ENCODE measurements at regions not wholly inside any gene's neighbourhood (a gene's known extent, or its start where the extent isn't known, plus 50 kb on each side); places are given as distances from the start of the nearest gene placed in this dataset.

DNA sequence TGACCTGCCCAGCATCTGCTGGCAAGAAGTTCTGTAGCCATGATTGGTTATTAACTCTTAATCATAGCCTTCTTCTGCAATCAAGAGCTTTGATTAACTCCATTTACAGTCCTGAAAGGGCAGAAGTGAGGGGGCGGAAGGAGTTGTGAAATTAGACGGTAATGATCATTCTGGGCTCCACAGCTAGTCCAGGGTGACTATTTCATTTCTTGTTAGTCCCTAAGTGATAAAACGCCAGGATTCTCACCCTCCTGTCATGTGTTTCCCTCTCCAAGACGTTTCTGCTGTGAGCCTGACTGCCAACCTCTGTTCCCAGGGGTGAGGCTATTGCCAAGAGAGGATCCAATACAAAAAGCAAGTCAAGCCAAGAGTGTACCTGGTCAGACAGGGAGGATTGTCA is 155.9 kb upstream of the IPO5 start:
- DNase-seq (ENCODE audit: low read depth) = no peak

DNA sequence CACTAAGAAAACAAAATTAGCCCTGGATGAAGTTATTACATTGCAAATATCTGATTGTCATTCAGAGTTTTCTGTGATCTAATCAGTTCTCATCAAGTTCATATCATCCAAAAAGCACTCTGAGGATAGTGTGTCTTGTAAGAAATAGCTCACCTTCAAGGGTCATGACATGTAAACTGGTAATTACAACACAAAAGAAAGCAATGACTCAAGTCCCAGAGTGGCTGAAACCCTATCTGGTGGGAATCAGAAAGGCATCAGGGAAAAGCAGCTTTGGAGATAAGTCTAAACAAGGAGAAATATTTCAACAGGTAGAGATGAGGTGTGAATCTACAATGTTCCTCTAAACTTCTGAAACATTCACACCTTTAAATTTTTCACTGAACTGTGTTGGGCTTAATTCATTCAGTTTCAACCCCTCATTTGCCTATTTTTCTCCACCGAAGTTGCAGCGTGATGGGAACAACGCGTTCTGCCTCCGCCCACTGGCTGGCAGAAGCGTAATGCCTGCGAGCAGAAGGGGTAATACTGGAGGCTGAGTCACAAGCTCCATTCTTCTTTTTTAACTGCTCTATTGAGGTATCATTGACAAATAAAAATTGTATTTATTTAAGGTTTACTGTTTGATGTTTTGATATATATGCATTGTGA is 155.2 kb upstream of the IPO5 start:
- DNase-seq (ENCODE audit: low read depth) = no peak

DNA sequence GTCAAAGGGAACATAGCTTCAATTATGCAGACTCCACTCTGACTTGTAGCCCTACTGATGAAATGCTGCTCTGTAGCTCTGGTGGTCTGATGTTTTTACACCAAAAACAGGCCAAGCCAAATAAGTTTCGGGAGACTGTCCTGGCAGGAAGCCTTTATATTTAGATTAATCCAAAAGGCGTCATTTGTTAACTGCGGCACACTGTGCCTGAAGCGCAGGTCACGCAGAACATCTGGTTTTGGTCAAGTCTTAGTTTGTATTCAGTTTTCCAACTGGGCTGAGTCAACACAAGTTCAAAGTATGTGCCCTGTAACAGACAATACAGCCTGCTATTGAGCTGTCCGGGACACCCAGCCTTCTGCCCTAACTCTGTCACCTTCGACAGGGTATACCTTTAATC is 154.6 kb upstream of the IPO5 start:
- no peak for DNase-seq (ENCODE audit: low read depth)

DNA sequence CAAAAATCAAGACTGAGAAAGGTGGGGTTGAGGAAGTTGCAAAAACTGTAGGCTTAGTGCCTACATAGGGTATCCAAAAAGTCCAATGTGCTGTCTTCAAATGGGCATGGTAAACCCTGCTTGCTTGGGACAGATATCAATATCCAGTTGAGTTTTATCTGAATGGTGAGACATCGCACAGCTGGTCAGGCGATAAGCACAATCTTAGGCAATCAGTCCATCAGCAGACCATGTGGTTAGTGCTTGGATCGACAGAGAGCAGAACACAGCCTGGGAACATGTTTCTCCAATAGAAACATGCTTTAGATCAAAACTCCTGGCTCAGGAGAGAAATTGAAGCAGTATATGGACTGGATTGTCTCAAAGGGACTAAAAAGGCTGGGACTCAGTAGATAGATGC is 151.3 kb upstream of the IPO5 start:
- DNase-seq (ENCODE audit: low read depth) = peak; percentile 68

DNA sequence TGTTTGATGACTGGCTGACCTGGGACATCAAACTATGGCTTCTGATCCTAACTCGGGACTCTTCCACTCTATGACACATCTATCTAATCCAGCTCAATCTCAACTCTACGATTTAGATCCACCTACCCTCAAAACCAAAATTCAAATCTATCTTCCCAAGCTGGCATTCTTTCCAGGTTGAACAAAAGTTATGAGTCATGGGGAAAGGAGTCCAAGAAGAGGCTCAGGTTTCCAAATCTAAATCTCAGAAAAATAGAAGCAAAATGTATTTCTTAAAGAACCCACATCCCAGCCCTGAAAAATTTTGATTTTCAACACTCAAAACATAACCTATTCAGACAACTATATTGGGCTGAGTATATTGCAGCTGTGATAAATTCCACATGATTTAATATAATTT is 143.9 kb upstream of the IPO5 start:
- DNase-seq (ENCODE audit: low read depth) = no peak

DNA sequence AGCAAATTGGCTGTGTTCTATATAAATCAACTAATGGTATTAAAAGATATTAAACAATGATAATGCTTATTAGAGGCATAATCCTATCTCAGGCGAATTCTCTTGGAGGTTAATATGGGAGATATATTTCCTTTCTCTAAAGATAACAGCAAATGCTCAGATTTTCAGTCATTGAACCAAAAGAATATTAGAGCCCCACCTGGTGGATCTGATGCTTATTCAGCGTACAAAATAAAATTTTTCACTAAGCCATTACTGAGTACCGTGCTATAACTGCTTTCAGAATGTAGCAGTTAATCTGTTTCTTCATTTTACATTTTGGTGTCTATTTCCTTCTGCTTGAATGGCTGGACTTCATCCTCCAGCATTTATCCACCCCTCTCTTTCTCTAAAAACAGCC is 143.3 kb upstream of the IPO5 start:
- peak; percentile 25 for DNase-seq (ENCODE audit: low read depth)

DNA sequence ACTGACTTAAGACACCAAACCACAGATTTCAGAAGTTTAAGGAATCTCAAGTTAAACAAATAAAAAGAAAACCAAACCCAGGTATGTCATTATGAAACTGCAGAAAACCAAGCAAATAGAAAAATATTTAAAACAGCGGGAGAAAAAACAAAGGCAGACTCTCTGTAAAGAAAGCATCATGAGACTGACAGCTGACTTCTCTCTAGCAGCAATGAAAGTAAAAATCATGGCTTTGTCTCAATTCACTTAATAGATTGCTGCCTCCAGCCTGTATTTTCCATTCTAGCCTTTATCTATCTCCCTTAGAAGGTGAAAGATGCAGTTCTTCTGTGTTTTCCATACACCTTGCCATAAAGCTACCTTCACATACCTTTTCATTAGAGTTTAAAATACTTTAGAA is 131.1 kb upstream of the IPO5 start:
- no peak for DNase-seq (ENCODE audit: low read depth)

DNA sequence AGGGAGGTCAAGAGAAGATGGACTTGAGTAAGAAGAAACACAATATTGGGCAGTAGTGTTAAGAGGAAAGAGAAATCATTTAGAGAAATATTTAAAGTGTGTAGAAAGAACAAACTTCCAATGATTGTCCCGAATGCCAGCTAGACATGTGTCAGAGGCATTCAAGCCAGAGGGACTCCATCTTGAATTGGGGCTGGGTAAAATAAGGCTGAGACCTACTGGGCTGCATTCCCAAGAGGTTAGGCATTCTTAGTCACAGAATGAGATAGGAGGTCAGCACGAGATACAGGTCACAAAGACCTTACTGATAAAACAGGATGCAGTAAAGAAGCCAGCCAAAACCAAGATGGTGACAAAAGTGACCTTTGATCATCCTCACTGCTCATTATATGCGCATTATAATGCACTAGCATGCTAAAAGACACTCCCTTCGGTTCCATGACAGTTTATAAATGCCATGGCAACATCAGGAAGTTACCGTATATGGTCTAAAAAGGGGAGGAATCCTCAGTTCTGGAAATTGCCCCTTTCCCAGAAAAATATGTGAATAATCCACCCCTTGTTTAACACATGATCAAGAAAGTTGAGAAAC is 127.0 kb upstream of the IPO5 start:
- DNase-seq (ENCODE audit: low read depth) = no peak

DNA sequence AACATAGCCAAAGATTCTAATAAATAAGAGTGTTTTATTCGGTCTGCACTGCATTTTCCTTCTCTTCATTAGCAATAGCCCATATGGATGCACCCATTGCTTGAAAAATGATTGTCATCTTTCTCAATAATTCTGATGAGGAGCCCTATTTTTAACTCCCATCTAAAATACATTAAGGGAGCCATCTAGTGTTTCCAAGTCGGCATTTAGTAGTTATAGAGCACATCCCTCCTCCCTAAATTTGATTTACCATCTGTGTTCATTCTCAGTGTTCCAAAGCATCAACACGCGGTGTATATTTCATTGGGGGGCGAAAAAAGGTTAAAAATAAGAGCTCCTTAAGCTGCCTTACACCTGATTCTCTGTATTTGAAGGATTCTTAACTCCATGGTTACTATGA is 119.2 kb upstream of the IPO5 start:
- DNase-seq (ENCODE audit: low read depth) = no peak

DNA sequence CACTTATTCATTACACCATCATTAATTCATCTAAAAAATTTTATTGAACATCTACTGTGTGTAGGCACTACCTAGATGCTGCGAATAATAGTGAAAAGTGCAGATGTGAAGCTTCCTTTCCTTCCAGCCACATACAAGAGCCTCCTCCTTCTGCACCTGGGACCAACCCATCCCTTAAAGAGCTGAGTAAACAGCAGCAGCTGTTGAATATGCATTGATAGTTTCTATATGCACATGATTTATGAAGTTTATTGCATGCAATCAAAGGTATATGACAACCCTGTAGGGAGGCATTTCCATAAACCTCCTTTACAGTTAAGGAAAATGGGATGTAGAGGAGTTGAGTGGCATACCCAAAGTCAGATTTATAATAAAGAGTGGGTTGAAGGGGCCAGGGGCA is 110.3 kb upstream of the IPO5 start:
- no peak for DNase-seq (ENCODE audit: low read depth)

DNA sequence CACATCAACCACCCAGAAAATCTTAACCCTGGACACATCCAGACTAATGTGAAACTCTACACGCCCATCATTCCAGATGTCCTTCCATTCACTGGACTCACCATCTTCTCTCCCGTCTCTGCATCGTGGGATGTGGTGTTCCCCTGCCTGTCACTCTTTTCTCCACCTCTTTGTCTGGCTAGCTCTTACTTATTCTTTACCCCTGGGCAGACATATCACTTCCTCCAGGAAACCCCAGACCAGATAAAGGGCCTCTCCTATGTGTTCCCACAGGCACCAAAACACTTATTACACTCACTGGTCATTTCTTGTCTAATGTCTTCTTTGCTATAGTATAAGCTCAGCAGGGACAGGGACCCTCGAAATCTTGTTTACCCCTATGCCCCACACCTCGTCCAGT is 109.3 kb upstream of the IPO5 start:
- DNase-seq (ENCODE audit: low read depth) = no peak

DNA sequence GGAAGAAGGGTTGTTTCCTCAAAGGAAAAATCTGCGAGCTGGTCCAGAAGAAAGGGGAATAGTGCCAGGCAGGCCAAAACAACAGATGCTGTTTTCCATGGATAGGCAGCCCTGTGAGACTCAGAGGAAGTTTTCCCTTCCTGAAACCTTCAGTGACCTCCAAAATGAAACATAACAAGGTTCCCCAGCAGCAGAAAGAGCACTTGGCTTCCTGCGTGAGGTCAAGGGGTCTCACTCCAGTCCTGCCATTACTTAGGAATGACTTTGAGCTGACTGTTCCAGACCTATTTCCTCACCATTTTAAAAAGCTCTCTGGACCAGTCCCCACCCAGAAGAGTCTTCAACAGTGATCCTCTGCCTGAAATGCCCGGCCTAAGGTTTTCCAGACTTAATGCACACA is 104.6 kb upstream of the IPO5 start:
- no peak for DNase-seq (ENCODE audit: low read depth)

DNA sequence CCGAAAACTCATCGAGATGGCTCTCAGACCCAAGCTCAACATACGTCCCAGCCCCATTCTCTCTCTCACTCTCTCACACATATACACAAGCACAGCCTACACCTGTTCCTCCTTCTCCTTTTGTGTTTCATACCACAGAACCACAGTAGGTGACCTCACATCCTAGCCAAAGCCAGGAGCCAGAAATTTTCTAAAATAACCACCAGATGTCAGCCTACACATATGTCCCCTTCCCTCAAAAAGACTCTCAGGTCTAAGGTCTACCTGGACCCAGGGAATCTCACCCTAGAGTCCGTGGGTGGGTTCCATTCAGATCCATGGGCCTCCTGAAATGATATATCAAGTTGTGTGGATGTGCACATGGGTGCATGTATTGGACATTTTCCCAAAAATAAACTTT is 104.2 kb upstream of the IPO5 start:
- DNase-seq (ENCODE audit: low read depth) = peak; percentile 25

DNA sequence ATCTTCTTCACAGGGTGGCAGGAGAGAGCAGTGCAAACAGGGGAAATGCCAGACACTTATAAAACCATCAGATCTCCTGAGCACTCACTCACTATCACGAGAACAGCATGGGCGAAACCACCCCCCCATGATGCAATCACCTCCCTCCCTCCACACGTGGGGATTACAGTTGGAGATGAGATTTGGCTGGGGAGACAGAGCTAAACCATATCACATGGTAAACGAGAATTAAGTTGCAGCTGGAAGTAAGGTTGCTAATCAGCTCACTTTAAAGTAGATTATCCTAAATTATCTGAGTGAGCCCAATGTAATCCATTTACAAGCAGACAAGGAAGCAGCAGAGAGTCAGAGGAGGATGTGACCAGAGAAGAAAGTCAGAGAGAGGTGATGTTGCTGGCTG is 102.2 kb upstream of the IPO5 start:
- DNase-seq (ENCODE audit: low read depth) = peak; percentile 34

DNA sequence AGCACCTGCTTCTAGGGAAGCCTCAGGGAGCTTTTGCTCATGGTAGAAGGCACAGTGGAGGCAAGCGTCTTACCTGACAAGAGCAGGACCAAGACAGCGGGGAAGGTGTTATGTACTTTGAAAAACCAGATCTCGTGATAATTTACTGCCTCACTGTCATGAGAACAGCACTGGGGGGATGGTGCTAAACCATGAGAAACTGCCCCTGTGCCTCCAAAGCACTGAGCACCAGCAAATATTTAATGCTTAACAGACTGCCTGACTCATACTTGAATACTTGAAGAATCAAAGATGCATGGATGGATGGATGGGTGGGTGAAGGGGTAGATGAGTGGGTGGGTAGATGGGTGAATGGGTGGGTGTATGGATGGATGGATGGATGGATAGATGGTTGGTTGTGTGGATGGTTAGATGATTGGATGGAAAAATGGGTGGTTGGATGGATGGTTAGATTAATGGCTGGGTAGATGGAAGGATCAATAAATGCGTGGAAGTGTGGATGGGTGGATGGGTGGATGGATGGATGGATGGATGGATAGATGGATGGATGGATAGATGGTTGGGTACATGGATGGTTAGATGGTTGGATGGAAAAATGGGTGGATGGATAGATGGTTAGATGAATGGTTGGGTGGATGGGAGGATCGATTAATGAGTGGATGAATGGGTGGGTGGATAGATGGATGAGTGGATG is 101.1 kb upstream of the IPO5 start:
- DNase-seq (ENCODE audit: low read depth) = no peak

DNA sequence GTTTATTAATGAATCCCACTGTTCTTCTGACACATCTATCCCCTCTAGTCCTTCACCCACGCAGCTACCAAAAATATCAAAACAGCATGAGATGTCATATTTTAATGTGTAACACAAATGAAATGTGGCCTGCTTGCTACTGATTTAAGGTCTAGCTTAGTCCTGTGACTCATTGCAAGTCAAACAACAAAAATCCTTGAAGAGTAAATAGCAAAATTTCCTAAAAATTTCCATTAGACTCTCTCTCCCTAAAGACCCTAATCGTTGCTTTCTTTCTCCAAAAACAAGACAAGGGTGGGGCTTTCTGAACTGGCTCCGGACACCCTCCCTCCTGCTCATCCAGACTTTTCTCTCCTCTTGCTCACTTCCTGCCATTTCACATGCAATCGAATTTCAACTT is 99.9 kb upstream of the IPO5 start:
- peak; percentile 13 for DNase-seq (ENCODE audit: low read depth)

DNA sequence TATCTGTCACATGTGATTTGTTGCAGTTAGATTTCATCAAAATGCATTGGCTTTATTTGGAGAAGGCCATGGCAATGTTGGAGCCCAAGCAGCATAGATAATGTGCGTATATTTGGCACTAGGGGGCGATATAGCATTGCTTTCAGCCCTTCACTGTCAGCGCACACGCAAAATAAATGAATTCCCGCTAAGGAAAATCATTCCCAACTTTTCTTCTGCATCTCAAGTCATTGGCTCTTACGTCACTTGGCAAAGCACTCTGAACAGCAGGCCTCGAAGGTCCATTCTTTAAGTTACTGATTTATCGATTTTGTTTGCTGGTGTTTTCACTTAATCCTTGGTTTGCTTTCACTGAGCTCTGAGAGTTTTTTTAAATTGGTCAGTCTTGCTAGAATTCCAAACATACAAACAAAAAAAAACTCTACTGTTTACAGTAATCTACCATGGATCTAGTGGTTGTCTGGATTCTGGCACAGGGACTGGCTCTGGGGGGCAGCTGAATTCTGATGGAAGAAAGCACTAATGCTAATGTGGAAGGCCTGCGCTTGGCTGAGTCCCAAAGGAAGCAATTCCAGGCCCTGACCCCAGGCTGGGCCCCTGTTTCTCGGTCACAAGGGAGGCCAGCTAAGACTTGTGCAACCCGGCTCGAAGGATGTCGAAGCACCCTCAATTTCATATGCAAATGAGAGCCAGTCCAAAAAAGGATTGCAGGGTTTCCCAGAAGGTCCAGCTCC is 97.7 kb upstream of the IPO5 start:
- DNase-seq (ENCODE audit: low read depth) = peak; percentile 75

DNA sequence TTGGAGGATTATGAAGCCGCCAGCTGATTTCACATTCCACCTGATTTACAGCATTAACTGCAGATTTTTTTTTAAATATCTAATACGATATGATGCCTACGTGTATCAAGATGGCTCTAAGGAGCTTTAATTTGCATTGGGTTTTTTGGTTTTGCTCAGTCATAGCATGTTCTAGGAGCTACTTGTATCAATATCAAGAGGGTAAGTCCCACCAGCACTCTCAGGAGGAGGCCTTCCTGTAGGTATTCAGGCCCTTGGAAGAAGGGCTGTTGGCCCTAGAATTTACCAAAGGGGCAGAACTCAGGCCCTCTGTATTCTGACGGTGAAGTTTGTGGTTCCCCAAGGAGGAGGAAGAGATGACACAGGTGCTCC is 97.2 kb upstream of the IPO5 start:
- no peak for DNase-seq (ENCODE audit: low read depth)

DNA sequence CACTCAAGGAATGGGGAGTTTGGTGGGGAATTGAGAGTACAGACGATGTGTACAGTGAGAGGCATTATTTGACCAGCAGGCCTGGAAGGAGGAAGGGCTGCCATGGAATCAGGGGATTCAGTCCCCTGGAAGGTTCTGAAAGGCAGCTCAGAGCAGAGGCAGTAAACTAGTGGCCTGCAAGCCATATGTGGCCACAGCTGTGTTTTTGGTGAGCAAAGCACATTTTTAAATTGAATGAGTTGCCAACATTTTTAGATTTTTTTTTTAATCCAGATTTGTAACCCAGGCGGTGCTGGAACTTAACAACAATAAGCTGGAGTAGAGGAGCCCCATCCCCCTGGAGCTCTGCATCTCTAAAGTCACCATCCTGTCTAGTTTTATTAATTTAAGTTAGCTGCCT is 95.3 kb upstream of the IPO5 start:
- no peak for DNase-seq (ENCODE audit: low read depth)

DNA sequence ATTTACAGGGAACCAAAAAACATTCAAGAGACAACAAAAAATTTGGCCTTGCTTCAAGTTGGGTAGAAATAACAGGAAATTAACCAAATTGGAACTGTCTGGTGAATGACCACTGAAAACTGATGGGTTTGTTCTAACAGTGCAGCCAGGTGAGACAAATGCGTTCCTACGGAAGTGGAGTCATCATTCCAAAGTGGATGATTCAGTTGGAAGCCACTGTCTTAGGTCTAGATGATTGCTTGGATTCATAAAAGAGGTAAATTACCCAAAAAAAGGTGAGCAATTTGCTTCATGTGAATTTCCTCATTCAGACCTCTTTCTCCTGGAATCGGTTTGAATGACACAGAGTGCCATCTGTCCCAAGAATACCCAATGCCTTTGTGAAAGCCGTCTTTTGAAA is 87.1 kb upstream of the IPO5 start:
- no peak for DNase-seq (ENCODE audit: low read depth)

DNA sequence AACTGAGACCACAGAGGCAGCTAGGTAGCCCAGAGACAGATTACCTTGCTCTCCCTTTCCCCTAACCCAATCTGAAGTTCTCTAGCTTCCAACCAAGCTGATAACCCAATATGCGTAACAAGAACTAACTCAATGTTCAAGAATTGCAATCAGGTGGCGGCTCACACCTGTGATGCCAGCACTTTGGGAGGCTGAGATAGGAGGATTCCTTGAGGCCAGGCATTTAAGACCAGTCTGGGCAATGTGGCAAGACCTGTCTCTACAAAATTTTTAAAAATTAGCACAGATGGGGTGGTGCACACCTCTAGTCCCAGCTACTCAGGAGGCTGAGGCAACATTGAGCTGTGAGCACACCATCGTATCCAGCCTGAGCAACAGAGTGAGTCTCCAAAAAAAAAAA is 86.7 kb upstream of the IPO5 start:
- DNase-seq (ENCODE audit: low read depth) = no peak

DNA sequence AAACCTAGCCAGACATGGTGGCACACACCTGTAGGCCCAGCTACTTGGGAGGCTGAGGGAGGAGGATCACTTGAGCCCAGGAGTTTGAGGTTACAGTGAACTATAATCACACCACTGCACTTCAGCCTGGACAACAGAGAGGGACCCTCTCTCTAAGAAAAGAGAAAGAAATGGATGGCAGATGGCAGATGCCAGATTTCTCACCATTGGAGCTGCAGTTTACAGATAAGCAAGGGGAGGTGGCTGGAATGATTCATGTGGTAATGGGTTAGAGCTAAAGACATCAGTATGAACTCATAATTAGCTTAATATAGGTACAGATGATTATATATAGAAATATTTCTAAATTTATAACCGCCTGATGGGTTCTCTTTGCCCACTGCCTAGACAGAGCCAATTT is 80.1 kb upstream of the IPO5 start:
- DNase-seq (ENCODE audit: low read depth) = no peak

DNA sequence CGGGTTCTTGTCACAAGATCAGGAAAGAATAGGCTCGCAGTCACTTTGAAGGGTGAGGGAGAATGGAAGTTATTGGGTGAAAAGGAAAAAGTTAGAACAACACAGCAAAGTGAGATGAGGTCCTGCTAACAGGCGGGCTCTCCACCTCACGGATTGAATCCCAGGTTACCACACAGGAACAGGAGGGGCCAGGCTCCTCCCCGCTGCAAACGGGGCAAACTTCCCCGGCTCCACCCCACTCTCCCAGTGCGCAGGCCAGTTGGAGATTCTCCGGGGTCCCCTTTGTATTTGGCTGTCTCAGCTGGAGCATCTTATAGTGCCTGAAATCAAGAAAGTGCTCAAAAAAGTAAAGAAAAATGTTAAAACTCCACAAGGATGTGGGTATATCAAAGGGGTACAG is 78.3 kb upstream of the IPO5 start:
- no peak for DNase-seq (ENCODE audit: low read depth)

Measured in amniotic epithelial cell (primary cell).